C4-2B (cell line): ENCODE measurements at regions not wholly inside any gene's neighbourhood (a gene's known extent, or its start where the extent isn't known, plus 50 kb on each side); places are given as distances from the start of the nearest gene placed in this dataset.

Experiments used
- ZFX ChIP-seq: fragments of 450-650 bp; IDR thresholded peaks from 2 replicates; pipeline ENCODE4 v1.6.1; 2017
- TF ChIP-seq, protein P1 (sequence below): fragments of 450-650 bp; conservative IDR thresholded peaks from 2 replicates; pipeline ENCODE4 v1.5.1; 2017; ENCODE audit warnings: mild to moderate bottlenecking

DNA sequence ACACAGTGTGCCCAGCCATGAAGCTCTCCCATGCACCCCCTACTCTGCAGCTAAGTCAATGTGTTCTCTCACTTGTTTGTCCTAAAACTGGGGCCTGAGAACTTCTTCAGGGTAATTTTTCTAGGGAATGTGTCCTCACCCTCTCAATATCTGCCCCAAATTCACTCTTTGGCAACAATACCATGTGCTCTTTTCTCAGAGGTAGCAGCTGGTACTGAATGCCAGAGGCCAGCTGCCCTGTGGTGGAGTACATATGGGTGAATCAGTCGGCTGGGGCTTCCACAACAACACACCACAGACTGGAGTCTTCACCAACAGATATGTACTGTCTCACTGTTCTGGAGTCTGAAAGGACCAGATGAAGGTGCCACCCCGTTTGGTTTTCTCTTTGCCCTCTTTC lies 97.7 kb upstream of the TOP3B start:
- TF ChIP-seq, protein P1, sequence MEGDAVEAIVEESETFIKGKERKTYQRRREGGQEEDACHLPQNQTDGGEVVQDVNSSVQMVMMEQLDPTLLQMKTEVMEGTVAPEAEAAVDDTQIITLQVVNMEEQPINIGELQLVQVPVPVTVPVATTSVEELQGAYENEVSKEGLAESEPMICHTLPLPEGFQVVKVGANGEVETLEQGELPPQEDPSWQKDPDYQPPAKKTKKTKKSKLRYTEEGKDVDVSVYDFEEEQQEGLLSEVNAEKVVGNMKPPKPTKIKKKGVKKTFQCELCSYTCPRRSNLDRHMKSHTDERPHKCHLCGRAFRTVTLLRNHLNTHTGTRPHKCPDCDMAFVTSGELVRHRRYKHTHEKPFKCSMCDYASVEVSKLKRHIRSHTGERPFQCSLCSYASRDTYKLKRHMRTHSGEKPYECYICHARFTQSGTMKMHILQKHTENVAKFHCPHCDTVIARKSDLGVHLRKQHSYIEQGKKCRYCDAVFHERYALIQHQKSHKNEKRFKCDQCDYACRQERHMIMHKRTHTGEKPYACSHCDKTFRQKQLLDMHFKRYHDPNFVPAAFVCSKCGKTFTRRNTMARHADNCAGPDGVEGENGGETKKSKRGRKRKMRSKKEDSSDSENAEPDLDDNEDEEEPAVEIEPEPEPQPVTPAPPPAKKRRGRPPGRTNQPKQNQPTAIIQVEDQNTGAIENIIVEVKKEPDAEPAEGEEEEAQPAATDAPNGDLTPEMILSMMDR: no peak
- TF ChIP-seq ZFX: no peak
